Stimulated activated CD8-positive, alpha-beta memory T cell treated with anti-CD3 and anti-CD28 coated beads, Interleukin-7, amount 100 ng/mL, for 1 hour (primary cell): ENCODE measurements at regions not wholly inside any gene's neighbourhood (a gene's known extent, or its start where the extent isn't known, plus 50 kb on each side); places are given as distances from the start of the nearest gene placed in this dataset.

Experiments used
- DNase-seq, 2 donors: peaks; one replicate each; pipeline ENCODE4 v3.0.0-alpha.2; 2020; ENCODE audit warnings: low read depth in 2 of 2

- no peak for DNase-seq
Observed at GRCh38 chr9:106051545-106051944, 357.2 kb downstream of the TMEM38B start.

DNA sequence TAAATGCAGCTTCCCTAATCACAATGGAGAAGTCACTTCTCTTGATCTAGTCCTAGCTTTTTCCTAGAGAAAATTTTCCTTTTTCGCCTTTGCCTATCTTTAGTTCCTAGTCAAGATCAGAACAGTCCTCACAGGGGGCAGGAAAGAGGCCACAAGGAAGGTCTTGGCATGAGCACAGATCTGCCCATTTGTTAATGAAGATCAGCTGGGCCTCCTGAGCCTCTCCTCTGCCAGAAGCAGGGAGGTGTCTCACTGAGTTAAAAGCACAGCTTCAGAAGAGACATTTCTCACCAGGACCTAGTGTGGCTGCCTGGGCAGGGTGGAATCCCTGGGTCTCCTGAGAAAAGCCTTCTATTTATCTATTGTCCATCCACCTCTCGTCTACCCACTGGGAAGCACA is 357.8 kb downstream of the TMEM38B start:
- no peak for DNase-seq

DNA sequence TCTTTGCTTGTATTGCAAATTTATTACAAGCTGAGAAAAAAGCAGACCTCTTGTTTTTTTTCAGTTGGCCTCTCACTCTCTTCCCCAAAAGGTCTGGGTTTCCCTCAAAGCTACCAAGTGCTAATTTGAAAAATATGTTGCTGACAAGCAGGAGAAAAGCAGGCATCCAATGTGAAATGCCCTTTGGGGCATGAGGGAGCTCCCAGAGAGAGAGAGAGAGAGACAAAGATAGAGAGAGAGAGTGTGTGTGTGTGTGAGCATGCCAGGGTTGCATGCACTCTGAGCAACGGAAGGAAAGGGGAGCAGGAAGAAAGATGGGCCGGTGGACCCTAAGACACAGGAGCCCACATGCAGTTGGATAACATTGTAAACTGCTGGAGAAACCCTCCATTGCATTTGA is 358.4 kb downstream of the TMEM38B start:
- no peak for DNase-seq

DNA sequence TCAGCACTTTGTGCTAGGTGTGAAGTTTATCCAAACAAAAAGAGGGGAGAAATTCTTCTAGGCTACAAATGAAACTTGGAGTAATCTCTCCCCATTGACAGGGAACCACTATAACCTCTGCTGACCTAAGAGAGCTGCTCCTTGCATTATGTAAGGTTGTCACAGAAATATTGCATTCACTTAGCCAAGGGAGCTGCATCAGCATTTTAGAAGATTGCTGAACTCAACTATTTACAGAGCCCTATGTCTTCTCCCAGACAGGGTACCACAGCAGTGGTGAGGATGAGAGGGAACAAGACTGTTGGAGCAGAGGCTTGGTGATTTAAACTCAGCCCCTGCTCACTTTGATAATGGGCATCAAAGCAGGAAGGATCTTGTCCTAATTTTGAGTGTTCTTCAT is 362.0 kb downstream of the TMEM38B start:
- no peak for DNase-seq

GRCh38 chr9:106058460-106058859 is 364.1 kb downstream of the TMEM38B start:
- DNase-seq: no peak

DNA sequence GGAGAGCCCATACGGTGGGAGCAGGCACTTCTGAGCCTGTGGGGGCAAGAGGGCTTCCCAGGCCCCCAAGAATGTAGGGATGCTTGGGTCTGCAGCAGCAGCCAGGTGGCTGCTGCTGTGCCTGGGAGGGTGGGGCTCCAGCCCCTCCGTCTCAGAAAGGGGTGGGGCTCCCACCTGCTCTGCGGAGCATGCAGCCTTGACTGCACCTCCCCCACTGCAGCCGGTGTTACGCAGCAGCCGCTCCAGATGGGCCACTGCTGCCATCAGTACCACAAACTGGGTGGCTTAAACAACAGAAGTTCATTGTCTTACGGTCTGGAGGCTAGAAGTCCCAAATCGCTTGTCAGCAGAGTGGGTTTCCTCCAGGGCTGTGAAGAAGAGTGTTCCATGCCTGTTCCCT is 365.5 kb downstream of the TMEM38B start:
- no peak for DNase-seq

DNA sequence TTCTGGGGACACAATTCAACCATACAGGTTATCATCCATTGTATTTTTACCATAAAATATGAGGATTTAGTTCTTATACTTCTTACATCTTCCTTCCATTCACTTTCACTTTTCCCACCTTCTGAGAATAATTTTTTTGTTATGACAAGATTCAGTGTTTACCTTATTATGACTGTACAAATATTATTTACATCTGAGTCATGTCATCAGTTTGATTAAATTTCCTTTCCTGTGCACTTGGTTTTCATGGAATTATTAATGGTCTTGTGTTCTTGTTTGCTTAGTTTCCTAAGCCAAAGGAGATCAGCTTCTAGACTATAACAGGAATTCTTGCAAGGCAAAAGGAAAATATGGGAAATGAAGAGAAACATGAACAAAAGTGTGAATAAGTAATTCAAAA is 366.5 kb downstream of the TMEM38B start:
- DNase-seq: no peak

GRCh38 chr9:106062250-106062649 is 367.9 kb downstream of the TMEM38B start:
- no peak for DNase-seq

- DNase-seq: no peak
Observed at GRCh38 chr9:106065136-106065535, 370.8 kb downstream of the TMEM38B start.

DNA sequence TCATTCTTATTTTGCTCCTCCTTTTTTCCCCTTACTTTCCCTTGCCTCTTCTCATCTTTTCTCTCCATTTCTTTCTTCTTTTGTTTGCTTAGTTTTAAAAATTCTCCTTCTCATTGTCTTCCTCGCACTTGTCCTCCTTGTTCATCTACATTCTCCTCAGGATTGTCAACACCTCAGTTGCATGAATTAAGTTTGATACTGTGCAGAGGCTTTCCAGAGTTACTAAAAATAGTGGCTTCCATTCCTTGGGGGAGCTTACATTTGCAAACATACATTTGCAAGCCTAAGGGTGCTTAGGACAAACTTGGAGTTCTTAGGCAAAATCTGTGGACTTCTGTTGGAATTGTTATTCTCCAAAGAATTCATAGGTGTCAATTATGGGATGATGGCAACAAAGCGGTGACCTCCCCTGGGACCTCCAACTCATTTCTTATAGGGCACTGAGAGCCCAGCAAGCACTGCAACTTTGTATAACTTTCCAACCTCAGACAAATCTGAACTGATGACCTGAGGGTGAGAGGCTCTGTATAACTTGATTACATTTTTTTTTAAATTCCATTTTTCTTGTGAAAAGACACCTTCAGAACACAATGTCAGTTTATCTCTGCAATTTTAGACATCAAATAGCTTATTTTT is 371.4 kb downstream of the TMEM38B start:
- DNase-seq: no peak

DNA sequence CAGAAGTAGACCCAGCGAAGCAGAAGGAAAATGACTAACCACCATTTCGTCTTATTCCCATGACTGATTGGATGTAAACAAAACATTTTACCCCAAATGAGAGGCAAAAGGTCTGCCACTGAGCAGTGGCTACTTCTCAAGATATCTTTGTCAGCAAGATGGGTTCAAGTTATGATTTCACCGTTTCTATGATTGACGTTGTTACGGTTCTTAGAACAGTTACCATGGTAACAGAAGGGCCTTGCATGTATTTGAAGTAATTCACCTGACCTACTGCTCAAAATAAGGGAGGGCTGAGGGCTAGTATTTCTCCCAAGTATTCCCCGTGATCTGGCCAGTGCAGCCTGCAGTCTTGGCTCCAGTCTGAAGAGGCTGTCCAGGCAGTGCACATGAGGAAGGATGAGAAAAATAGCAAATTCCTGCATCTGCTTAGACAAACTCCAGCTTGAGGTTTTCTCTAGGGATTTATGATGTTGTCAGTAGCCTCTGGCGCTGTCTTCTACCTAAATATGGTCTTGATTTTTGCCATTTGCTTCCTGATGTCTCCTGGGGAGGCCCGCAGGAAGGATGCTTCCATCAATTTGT is 372.7 kb downstream of the TMEM38B start:
- no peak for DNase-seq

DNA sequence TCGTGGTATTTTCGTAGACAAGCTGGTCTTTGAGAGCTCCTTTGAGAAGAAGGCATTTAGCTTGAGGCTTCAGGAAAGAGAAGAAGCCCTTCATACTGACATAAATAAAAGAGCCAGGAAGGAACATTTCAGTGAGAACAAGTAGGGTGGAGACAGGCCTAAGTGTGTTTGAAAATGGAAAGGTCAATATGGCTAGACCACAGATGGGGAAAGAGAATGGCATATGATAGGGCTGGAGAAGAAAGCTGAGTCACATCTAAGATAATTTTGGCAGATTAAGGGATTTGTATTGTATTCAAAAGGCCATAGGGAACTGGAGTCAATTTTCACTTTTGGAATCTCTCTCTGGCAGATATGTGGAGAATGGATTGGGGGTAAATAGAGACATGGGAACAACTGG is 374.9 kb downstream of the TMEM38B start:
- no peak for DNase-seq

GRCh38 chr9:106072421-106072820 is 378.1 kb downstream of the TMEM38B start:
- no peak for DNase-seq

GRCh38 chr9:106074006-106074405 is 379.7 kb downstream of the TMEM38B start:
- DNase-seq: no peak

- no peak for DNase-seq
Observed at GRCh38 chr9:106075236-106075959, 381.1 kb downstream of the TMEM38B start.

- DNase-seq: no peak
Observed at GRCh38 chr9:106075960-106076327, 381.6 kb downstream of the TMEM38B start.

- no peak for DNase-seq
Observed at GRCh38 chr9:106076711-106077110, 382.4 kb downstream of the TMEM38B start.

DNA sequence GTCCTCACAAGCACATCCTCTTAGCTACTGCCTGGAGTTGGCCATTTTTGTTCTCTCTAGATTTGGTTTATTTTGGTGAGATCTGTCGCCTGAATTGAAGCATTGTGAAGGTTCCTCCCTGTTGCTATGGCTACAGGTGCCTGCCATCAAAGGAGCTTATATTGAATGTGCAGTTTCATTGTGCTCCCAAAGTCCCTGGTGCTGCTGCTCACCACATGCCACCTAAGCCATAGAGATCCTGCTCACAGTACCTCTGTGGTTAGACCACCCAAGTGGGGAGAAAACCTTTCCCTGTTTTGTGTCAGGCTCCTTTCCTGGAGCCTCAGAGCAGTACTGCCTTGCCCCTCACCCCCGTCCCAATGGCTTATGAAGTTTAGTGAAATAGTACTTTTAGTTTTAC is 383.4 kb downstream of the TMEM38B start:
- no peak for DNase-seq

DNA sequence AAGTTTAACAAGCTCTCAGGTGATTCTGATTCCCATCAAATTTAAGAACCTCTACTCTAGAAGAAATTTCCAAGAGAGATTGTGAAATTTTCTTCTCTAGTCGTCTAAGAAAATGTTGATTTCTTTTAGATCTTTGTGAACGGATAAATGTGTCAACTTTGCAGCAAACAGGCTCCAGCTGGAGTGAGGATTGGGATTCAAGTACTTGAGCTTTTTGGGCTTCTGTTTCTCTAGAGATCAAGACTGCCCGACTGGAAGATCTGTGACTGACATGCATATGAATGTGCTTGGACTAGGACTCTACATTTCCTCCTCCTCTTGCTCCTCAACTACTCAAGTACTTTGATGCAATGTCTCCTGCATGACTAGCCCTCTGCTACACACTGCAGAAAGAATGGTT is 388.3 kb downstream of the TMEM38B start:
- no peak for DNase-seq

- DNase-seq: no peak
Observed at GRCh38 chr9:106084702-106085101, 390.4 kb downstream of the TMEM38B start.

GRCh38 chr9:106085479-106085878 is 391.1 kb downstream of the TMEM38B start:
- no peak for DNase-seq

DNA sequence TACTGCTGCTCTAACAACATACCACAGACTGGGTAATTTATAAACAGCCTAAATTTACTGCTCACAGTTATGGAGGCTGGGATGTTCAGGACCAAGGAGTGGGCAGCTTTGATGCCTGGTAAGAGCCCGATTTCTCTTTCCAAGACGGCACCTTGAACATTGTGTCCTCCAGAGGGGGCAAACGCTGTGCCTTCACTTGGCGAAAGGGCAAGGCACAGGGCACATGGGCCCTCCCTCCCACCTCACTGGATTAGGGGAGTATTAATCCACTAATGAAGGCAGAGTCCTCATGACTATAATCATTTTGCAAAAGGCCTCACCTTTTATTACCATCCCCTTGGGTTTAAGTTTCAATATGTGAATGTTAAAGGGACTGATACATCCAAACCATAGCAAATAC is 397.7 kb downstream of the TMEM38B start:
- DNase-seq: no peak

DNA sequence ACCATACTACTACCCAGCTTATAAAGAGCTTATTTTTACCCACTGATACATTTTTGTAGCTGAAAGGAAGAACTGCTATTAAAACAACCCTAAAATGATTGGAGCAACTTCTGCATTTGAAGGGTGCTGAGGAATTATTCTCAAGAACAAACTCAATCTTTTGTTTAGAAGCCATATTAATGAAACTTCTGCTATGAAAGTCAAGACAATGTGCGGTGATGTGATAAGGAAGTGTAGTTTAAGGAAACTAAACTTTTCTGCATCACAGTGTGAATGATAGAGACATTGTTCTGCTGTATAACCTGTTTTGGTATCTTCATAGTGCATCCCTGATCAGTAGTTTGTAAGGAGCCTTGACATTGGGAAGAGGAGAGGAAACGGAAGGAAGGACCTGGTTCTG is 408.5 kb downstream of the TMEM38B start:
- no peak for DNase-seq
